OCI-LY7 (cell line): ENCODE measurements at regions not wholly inside any gene's neighbourhood (a gene's known extent, or its start where the extent isn't known, plus 50 kb on each side); places are given as distances from the start of the nearest gene placed in this dataset.

ENCODE experiments used
- BruUV-seq: library from RNA; stranded (reverse); fragments of 400-500 nt; replicated peaks from 2 replicates; lab custom pipeline; 2021; lab: Mats Ljungman, UMichigan
- CTCF ChIA-PET: fragments of 300-600 bp; sonication (Branson Sonifier 250); formaldehyde crosslinking; loops from one replicate; lab custom pipeline; 2022; ENCODE audit warnings: antibody characterized with exemption; ENCODE audit not compliant: unreplicated experiment; lab: Charles Lee
- POLR2A ChIA-PET: fragments of 300-600 bp; sonication (Branson Sonifier 250); formaldehyde crosslinking; loops from one replicate; lab custom pipeline; 2022; ENCODE audit warnings: antibody characterized with exemption; lab: Charles Lee
- DNase-seq: peaks from one replicate; pipeline ENCODE4 v3.0.0-alpha.2; 2015; ENCODE audit warnings: low spot score
- H2AFZ ChIP-seq: fragments of 200-600 bp; sonication (generic), shearing (Covaris generic); 2 replicates; pipeline ENCODE4 v1.6.1; 2014; ENCODE audit warnings: mild to moderate bottlenecking, antibody characterized with exemption, low read length, moderate library complexity
- H3K27ac ChIP-seq: fragments of 200-600 bp; sonication (generic); 2 replicates; pipeline ENCODE4 v1.5.1; 2014; ENCODE audit warnings: mixed run types, low read depth, mild to moderate bottlenecking, moderate library complexity, low read length, inconsistent platforms; ENCODE audit not compliant: poor library complexity, severe bottlenecking
- H3K36me3 ChIP-seq: fragments of 200-600 bp; sonication (generic); 2 replicates; pipeline ENCODE4 v1.6.1; 2014; ENCODE audit warnings: mild to moderate bottlenecking, antibody characterized with exemption, low read length, moderate library complexity, mixed read lengths; ENCODE audit not compliant: insufficient read depth
- H3K4me1 ChIP-seq: fragments of 200-600 bp; sonication (generic); 2 replicates; pipeline ENCODE4 v1.5.1; 2014; ENCODE audit warnings: mild to moderate bottlenecking, low read length; ENCODE audit not compliant: insufficient read depth, poor library complexity, severe bottlenecking
- H3K4me2 ChIP-seq: fragments of 200-600 bp; sonication (generic); 2 replicates; pipeline ENCODE4 v1.6.1; 2014; ENCODE audit warnings: mild to moderate bottlenecking, low read length
- H3K4me3 ChIP-seq: fragments of 200-600 bp; sonication (generic); 2 replicates; pipeline ENCODE4 v1.5.1; 2014; ENCODE audit warnings: mild to moderate bottlenecking, low read depth, low read length; ENCODE audit not compliant: poor library complexity, severe bottlenecking
- H3K79me2 ChIP-seq: fragments of 200-600 bp; sonication (generic); 2 replicates; pipeline ENCODE4 v1.6.1; 2016; ENCODE audit warnings: low read depth, mild to moderate bottlenecking, low read length, moderate library complexity, mixed read lengths; ENCODE audit not compliant: insufficient read depth
- H3K9me2 ChIP-seq: fragments of 200-600 bp; sonication (generic); 2 replicates; pipeline ENCODE4 v1.6.1; 2016; ENCODE audit warnings: mild to moderate bottlenecking, low read length, mixed read lengths; ENCODE audit not compliant: insufficient read depth
- H3K9me3 ChIP-seq: fragments of 200-600 bp; sonication (generic); 2 replicates; pipeline ENCODE4 v1.6.1; 2014; ENCODE audit warnings: mild to moderate bottlenecking, mixed run types, low read length, mixed read lengths
- H4K20me1 ChIP-seq: fragments of 200-600 bp; sonication (generic); 2 replicates; pipeline ENCODE4 v1.6.1; 2014; ENCODE audit warnings: mild to moderate bottlenecking, antibody characterized with exemption, low read length, moderate library complexity, mixed read lengths; ENCODE audit not compliant: insufficient read depth
- CTCF ChIP-seq: fragments of 200-600 bp; sonication (generic); conservative IDR thresholded peaks from 2 replicates; pipeline ENCODE4 v1.5.1; 2014; ENCODE audit warnings: mild to moderate bottlenecking, antibody characterized with exemption, low read length, moderate library complexity, mixed read lengths
- EZH2phosphoT487 ChIP-seq: fragments of 200-600 bp; sonication (generic); IDR thresholded peaks from 2 replicates; pipeline ENCODE4 v1.6.1; 2018; ENCODE audit warnings: low read depth, borderline replicate concordance, mild to moderate bottlenecking, mixed run types, antibody characterized with exemption, low read length, moderate library complexity, mixed read lengths
- intact Hi-C: fragments of 100-400 bp; cut with micrococcal nuclease; formaldehyde crosslinking; loops from one replicate; pipeline ENCODE4 v1.10.0; 2022; ENCODE audit not compliant: unreplicated experiment

- no TSS peak for BruUV-seq
- intact Hi-C loops: no loop called here
- Histone ChIP-seq H3K4me1 (no peaks in the 10 kb centered on the region), H3K27ac (no peak overlapping the region), H3K4me3 (no peak overlapping the region), H3K9me2 (no peaks in the 10 kb centered on the region), H4K20me1 (no peaks in the 10 kb centered on the region), H2AFZ (no peak overlapping the region), H3K9me3 (no peaks in the 10 kb centered on the region), H3K36me3 (no peaks in the 10 kb centered on the region), H3K79me2 (no peaks in the 10 kb centered on the region), H3K4me2 (no peak overlapping the region)
- TF ChIP-seq CTCF (no peak), EZH2phosphoT487 (no peak)
- ChIA-PET CTCF (no interaction called here), POLR2A (no interaction called here)
- no peak for DNase-seq
These were observed 384.7 kb downstream of the LRRIQ3 start for GRCh38 chr1:73813236-73813635.

- no peaks in the 10 kb centered on the region for H3K79me2 ChIP-seq
- H3K4me1 ChIP-seq: no peaks in the 10 kb centered on the region
- TF ChIP-seq CTCF: no peak
- TF ChIP-seq EZH2phosphoT487: no peak
- no peak overlapping the region for H3K27ac ChIP-seq
- H4K20me1 ChIP-seq: no peaks in the 10 kb centered on the region
- H3K4me2 ChIP-seq: no peak overlapping the region
- no peaks in the 10 kb centered on the region for H3K9me2 ChIP-seq
- no peaks in the 10 kb centered on the region for H3K36me3 ChIP-seq
- CTCF ChIA-PET: no interaction called here
- no TSS peak for BruUV-seq
- intact Hi-C loops: no loop called here
- no peak for DNase-seq
- POLR2A ChIA-PET: no interaction called here
- H3K9me3 ChIP-seq: no peaks in the 10 kb centered on the region
- no peak overlapping the region for H3K4me3 ChIP-seq
- H2AFZ ChIP-seq: no peak overlapping the region
These were observed 386.2 kb downstream of the LRRIQ3 start for GRCh38 chr1:73811798-73812197.

GRCh38 chr1:73804935-73805334 lies 393.0 kb downstream of the LRRIQ3 start:
- H3K4me3 ChIP-seq: no peak overlapping the region
- no peaks in the 10 kb centered on the region for H4K20me1 ChIP-seq
- no TSS peak for BruUV-seq
- no peak for DNase-seq
- H3K4me1 ChIP-seq: no peaks in the 10 kb centered on the region
- H2AFZ ChIP-seq: no peak overlapping the region
- no peak overlapping the region for H3K4me2 ChIP-seq
- no peak overlapping the region for H3K27ac ChIP-seq
- ChIA-PET POLR2A (interaction anchor here (1.8 kb wide), 1 partner anchor 13 kb away, joined by 4 read pairs; no protein-coding TSS in a partner anchor), CTCF (no interaction called here)
- H3K79me2 ChIP-seq: no peaks in the 10 kb centered on the region
- H3K9me2 ChIP-seq: no peaks in the 10 kb centered on the region
- no peak for TF ChIP-seq CTCF
- no peak for TF ChIP-seq EZH2phosphoT487
- no peaks in the 10 kb centered on the region for H3K9me3 ChIP-seq
- no peaks in the 10 kb centered on the region for H3K36me3 ChIP-seq
- intact Hi-C loops: no loop called here
